ENCODE measurements at regions not wholly inside any gene's neighbourhood (a gene's known extent, or its start where the extent isn't known, plus 50 kb on each side); places are given as distances from the start of the nearest gene placed in this dataset.
A peak's percentile ranks its signal among the peaks of the same experiment; 100 is the strongest.

DNA sequence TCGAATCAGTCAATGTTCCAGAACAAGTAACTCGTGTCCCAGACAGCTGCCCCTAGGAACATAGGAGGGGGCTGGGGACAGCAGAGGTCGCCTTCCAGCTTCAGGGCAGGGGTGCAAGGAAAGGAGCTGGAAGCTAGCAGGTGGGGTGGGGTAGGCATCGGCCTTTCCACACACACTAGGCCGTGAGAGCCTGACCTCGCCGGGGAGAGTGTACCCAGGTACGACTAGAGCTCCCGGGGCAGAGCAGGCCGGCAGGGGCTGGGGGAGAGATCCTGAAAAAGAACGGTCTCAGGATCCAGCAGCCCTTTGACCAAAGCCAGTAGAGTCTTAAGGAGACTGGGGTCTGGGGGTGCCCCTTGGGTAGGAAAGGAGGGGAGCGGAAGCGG lies 1127.5 kb downstream of the BRD1 start:
- ChIA-PET CTCF (ENCODE audit: low intra/inter-chr PET ratio, low total read pairs) (no interaction called here), POLR2A (interaction anchor here (1.0 to 1.4 kb wide), 4 partner anchors 8 to 121 kb away, joined by 3 to 16 read pairs (median 4); no protein-coding TSS in a partner anchor)
- Histone ChIP-seq H3K4me3 (replicated peaks in 1 of 3; ENCODE audit: insufficient read depth in 1 of 3, low read depth in 2 of 3, low read length in 3 of 3) (peak overlapping the region in 1 of 3 experiments; percentile 66; a peak in 1 of 6 replicates), H3K36me3 (replicated peaks in 1 of 2; ENCODE audit: control insufficient read depth in 1 of 2, insufficient read depth in 2 of 2, low read length in 2 of 2) (no peaks in the 10 kb centered on the region; a peak in 3 of 5 replicates), H3K9ac (ENCODE audit: insufficient read depth, low read depth, low read length) (peak overlapping the region; percentile 25), H3K9me3 (ENCODE audit: low read length) (no peaks in the 10 kb centered on the region), H3K4me2 (ENCODE audit: low read depth, low read length) (peak overlapping the region; percentile 47), H3K27me3 (ENCODE audit: control insufficient read depth in 1 of 2, insufficient read depth in 2 of 2, low read length in 2 of 2) (no peaks in the 10 kb centered on the region), H3K27ac (ENCODE audit: extremely low read length, insufficient read depth, low read length) (peak overlapping the region; percentile 94), H4K20me1 (ENCODE audit: insufficient read depth, low read length) (peaks cover 2% of the 10 kb centered on the region; the same call in 1 of the 2 replicates), H3K4me1 (ENCODE audit: insufficient read depth, low read length) (peaks cover 100% of the 10 kb centered on the region), H3K79me2 (ENCODE audit: insufficient read depth, low read length) (peaks cover 89% of the 10 kb centered on the region), H2AFZ (ENCODE audit: low read length) (no peak overlapping the region)
- no peak for ATAC-seq
- WGBS (ENCODE audit: low lambda C conversion rate) = 94% methylated on average over 7 of the region's 13 CpGs
- in situ Hi-C loops (cut with HindIII; ENCODE audit: extremely low pct_ligation_motif_present, low pct_unique_long_range_greater_than_20kb) (no loop called here), intact Hi-C loops (cut with micrococcal nuclease; ENCODE audit: unreplicated experiment) (no loop called here)
- FAIRE-seq = no peak
- no peak for DNase-seq (ENCODE audit: low spot score)
- no TSS peak for BruUV-seq (replicated peaks)
- TF ChIP-seq ZNF792 (CRISPR knock-in tag; IDR thresholded peaks at IDR 0.05) (no peak), ZNF550 (CRISPR knock-in tag; IDR thresholded peaks at IDR 0.05; ENCODE audit: borderline replicate concordance) (no peak), PHF20 (CRISPR knock-in tag; IDR thresholded peaks at IDR 0.05) (0 out of 2 replicates have a peak, but pooled peaks have one; percentile 11), ZNF501 (CRISPR knock-in tag; IDR thresholded peaks at IDR 0.05) (0 out of 2 replicates have a peak, but pooled peaks have one; percentile 18), ZNF34 (CRISPR knock-in tag; IDR thresholded peaks at IDR 0.05; ENCODE audit: borderline replicate concordance) (no peak), MATR3 (CRISPR knock-in tag; IDR thresholded peaks at IDR 0.05) (no peak), JARID2 (CRISPR knock-in tag; IDR thresholded peaks at IDR 0.05; ENCODE audit: insufficient replicate concordance) (no peak), KDM6A (CRISPR knock-in tag; IDR thresholded peaks at IDR 0.05; ENCODE audit: low read depth) (no peak), ZNF678 (CRISPR knock-in tag; IDR thresholded peaks at IDR 0.05) (no peak), KAT8 (CRISPR knock-in tag; IDR thresholded peaks at IDR 0.05) (no peak), RBFOX2 (IDR thresholded peaks at IDR 0.05; ENCODE audit: low read depth, low read length) (no peak), GABPA (IDR thresholded peaks at IDR 0.05; ENCODE audit: low read depth, low read length) (no peak), GABPA (CRISPR knock-in tag; IDR thresholded peaks at IDR 0.05; ENCODE audit: low read depth) (no peak)
- TF ChIP-seq, protein P1, sequence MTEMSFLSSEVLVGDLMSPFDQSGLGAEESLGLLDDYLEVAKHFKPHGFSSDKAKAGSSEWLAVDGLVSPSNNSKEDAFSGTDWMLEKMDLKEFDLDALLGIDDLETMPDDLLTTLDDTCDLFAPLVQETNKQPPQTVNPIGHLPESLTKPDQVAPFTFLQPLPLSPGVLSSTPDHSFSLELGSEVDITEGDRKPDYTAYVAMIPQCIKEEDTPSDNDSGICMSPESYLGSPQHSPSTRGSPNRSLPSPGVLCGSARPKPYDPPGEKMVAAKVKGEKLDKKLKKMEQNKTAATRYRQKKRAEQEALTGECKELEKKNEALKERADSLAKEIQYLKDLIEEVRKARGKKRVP (CRISPR knock-in tag; IDR thresholded peaks at IDR 0.05) = no peak
- TF ChIP-seq, protein P2, sequence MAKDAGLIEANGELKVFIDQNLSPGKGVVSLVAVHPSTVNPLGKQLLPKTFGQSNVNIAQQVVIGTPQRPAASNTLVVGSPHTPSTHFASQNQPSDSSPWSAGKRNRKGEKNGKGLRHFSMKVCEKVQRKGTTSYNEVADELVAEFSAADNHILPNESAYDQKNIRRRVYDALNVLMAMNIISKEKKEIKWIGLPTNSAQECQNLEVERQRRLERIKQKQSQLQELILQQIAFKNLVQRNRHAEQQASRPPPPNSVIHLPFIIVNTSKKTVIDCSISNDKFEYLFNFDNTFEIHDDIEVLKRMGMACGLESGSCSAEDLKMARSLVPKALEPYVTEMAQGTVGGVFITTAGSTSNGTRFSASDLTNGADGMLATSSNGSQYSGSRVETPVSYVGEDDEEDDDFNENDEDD (CRISPR knock-in tag; IDR thresholded peaks at IDR 0.05; ENCODE audit: borderline replicate concordance) = no peak
- TF ChIP-seq, protein P3, sequence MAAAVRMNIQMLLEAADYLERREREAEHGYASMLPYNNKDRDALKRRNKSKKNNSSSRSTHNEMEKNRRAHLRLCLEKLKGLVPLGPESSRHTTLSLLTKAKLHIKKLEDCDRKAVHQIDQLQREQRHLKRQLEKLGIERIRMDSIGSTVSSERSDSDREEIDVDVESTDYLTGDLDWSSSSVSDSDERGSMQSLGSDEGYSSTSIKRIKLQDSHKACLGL (CRISPR knock-in tag; IDR thresholded peaks at IDR 0.05) = peak; percentile 39; the same call in 1 of the 2 replicates
- TF ChIP-seq, protein P4, sequence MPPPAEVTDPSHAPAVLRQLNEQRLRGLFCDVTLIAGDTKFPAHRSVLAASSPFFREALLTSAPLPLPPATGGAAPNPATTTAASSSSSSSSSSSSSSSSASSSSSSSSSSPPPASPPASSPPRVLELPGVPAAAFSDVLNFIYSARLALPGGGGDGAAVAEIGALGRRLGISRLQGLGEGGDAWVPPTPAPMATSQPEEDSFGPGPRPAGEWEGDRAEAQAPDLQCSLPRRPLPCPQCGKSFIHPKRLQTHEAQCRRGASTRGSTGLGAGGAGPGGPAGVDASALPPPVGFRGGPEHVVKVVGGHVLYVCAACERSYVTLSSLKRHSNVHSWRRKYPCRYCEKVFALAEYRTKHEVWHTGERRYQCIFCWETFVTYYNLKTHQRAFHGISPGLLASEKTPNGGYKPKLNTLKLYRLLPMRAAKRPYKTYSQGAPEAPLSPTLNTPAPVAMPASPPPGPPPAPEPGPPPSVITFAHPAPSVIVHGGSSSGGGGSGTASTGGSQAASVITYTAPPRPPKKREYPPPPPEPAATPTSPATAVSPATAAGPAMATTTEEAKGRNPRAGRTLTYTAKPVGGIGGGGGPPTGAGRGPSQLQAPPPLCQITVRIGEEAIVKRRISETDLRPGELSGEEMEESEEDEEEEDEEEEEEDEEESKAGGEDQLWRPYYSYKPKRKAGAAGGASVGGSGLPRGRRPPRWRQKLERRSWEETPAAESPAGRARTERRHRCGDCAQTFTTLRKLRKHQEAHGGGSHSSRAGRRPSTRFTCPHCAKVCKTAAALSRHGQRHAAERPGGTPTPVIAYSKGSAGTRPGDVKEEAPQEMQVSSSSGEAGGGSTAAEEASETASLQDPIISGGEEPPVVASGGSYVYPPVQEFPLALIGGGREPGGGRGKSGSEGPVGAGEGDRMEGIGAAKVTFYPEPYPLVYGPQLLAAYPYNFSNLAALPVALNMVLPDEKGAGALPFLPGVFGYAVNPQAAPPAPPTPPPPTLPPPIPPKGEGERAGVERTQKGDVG (CRISPR knock-in tag; IDR thresholded peaks at IDR 0.05; ENCODE audit: borderline replicate concordance) = 0 out of 2 replicates have a peak, but pooled peaks have one; percentile 8
- TF ChIP-seq, protein P5, sequence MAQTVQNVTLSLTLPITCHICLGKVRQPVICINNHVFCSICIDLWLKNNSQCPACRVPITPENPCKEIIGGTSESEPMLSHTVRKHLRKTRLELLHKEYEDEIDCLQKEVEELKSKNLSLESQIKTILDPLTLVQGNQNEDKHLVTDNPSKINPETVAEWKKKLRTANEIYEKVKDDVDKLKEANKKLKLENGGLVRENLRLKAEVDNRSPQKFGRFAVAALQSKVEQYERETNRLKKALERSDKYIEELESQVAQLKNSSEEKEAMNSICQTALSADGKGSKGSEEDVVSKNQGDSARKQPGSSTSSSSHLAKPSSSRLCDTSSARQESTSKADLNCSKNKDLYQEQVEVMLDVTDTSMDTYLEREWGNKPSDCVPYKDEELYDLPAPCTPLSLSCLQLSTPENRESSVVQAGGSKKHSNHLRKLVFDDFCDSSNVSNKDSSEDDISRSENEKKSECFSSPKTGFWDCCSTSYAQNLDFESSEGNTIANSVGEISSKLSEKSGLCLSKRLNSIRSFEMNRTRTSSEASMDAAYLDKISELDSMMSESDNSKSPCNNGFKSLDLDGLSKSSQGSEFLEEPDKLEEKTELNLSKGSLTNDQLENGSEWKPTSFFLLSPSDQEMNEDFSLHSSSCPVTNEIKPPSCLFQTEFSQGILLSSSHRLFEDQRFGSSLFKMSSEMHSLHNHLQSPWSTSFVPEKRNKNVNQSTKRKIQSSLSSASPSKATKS (CRISPR knock-in tag; IDR thresholded peaks at IDR 0.05) = no peak

Measured in HepG2 (cell line).